ENCODE measurements at regions not wholly inside any gene's neighbourhood (a gene's known extent, or its start where the extent isn't known, plus 50 kb on each side); places are given as distances from the start of the nearest gene placed in this dataset.

GRCh38 chr2:134200036-134200618 is 53.7 kb upstream of the MGAT5 start:
- no peak overlapping the region for H3K27ac Mint-ChIP-seq (ENCODE audit: unreplicated experiment)
- H3K36me3 Mint-ChIP-seq (ENCODE audit: unreplicated experiment), result no peaks in the 10 kb centered on the region
- no peak overlapping the region for H3K4me3 Mint-ChIP-seq (ENCODE audit: unreplicated experiment)
- no peaks in the 10 kb centered on the region for H3K27me3 Mint-ChIP-seq (ENCODE audit: unreplicated experiment)
- peaks cover 30% of the 10 kb centered on the region for H3K4me1 Mint-ChIP-seq (ENCODE audit: low read depth, unreplicated experiment)
- DNase-seq, result no peak
- H3K9me3 Mint-ChIP-seq (ENCODE audit: unreplicated experiment), result peaks cover 1% of the 10 kb centered on the region
- TF ChIP-seq, protein P1, sequence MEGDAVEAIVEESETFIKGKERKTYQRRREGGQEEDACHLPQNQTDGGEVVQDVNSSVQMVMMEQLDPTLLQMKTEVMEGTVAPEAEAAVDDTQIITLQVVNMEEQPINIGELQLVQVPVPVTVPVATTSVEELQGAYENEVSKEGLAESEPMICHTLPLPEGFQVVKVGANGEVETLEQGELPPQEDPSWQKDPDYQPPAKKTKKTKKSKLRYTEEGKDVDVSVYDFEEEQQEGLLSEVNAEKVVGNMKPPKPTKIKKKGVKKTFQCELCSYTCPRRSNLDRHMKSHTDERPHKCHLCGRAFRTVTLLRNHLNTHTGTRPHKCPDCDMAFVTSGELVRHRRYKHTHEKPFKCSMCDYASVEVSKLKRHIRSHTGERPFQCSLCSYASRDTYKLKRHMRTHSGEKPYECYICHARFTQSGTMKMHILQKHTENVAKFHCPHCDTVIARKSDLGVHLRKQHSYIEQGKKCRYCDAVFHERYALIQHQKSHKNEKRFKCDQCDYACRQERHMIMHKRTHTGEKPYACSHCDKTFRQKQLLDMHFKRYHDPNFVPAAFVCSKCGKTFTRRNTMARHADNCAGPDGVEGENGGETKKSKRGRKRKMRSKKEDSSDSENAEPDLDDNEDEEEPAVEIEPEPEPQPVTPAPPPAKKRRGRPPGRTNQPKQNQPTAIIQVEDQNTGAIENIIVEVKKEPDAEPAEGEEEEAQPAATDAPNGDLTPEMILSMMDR (IDR thresholded peaks at IDR 0.05; ENCODE audit: partially characterized antibody, unreplicated experiment), result no peak

DNA sequence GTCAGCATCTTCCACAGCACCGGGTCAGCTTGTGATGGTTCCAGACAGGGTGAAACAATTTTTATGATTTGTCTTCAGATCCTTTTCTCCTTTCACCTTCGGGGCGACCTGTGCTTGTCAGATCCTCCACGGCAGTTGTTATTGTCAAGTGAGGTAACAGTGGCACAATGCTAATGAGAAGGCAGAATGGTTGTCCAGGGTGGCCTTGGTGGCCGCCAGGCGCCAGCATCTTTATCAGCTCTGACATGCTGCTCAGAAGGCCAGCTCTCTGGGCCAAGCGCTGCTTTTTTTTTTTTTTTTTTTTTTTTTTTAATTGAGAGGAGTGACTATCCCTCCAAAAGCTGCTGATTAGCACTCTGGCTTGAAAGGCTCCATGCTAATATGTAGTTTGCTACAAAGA is 52.3 kb upstream of the MGAT5 start:
- peaks cover 30% of the 10 kb centered on the region for H3K4me1 Mint-ChIP-seq (ENCODE audit: low read depth, unreplicated experiment)
- H3K9me3 Mint-ChIP-seq (ENCODE audit: unreplicated experiment), result peaks cover 1% of the 10 kb centered on the region
- no peak for DNase-seq
- H3K27ac Mint-ChIP-seq (ENCODE audit: unreplicated experiment), result no peak overlapping the region
- no peaks in the 10 kb centered on the region for H3K36me3 Mint-ChIP-seq (ENCODE audit: unreplicated experiment)
- H3K4me3 Mint-ChIP-seq (ENCODE audit: unreplicated experiment), result no peak overlapping the region
- TF ChIP-seq, protein P1 (IDR thresholded peaks at IDR 0.05; ENCODE audit: partially characterized antibody, unreplicated experiment), result no peak
- no peaks in the 10 kb centered on the region for H3K27me3 Mint-ChIP-seq (ENCODE audit: unreplicated experiment)

GRCh38 chr2:134202371-134202770 is 51.5 kb upstream of the MGAT5 start:
- Mint-ChIP-seq H3K36me3 (ENCODE audit: unreplicated experiment) (no peaks in the 10 kb centered on the region), H3K27ac (ENCODE audit: unreplicated experiment) (peak overlapping the region; percentile 17), H3K4me1 (ENCODE audit: low read depth, unreplicated experiment) (peaks cover 33% of the 10 kb centered on the region), H3K4me3 (ENCODE audit: unreplicated experiment) (peak overlapping the region; percentile 3), H3K9me3 (ENCODE audit: unreplicated experiment) (peaks cover 1% of the 10 kb centered on the region), H3K27me3 (ENCODE audit: unreplicated experiment) (no peaks in the 10 kb centered on the region)
- TF ChIP-seq, protein P1 (IDR thresholded peaks at IDR 0.05; ENCODE audit: partially characterized antibody, unreplicated experiment), result no peak
- DNase-seq, result peak; percentile 25

- peaks cover 1% of the 10 kb centered on the region for H3K9me3 Mint-ChIP-seq (ENCODE audit: unreplicated experiment)
- no peaks in the 10 kb centered on the region for H3K27me3 Mint-ChIP-seq (ENCODE audit: unreplicated experiment)
- H3K4me3 Mint-ChIP-seq (ENCODE audit: unreplicated experiment), result no peak overlapping the region
- peaks cover 33% of the 10 kb centered on the region for H3K4me1 Mint-ChIP-seq (ENCODE audit: low read depth, unreplicated experiment)
- H3K36me3 Mint-ChIP-seq (ENCODE audit: unreplicated experiment), result no peaks in the 10 kb centered on the region
- no peak for DNase-seq
- no peak overlapping the region for H3K27ac Mint-ChIP-seq (ENCODE audit: unreplicated experiment)
- TF ChIP-seq, protein P1 (IDR thresholded peaks at IDR 0.05; ENCODE audit: partially characterized antibody, unreplicated experiment), result no peak
Observed at GRCh38 chr2:134203175-134203574, 50.7 kb upstream of the MGAT5 start.

Small RNA genes lying in the stretch of these regions (microRNA-seq; reads per million reads assigned to microRNA genes)
- 95.8 reads per million, percentile 73 among the genes with 10 or more reads in this experiment for gene MIR3679 (ENCODE audit: unreplicated experiment)

Data from glutamatergic neuron (in vitro differentiated cells).